GM12878 (cell line): ENCODE measurements at regions not wholly inside any gene's neighbourhood (a gene's known extent, or its start where the extent isn't known, plus 50 kb on each side); places are given as distances from the start of the nearest gene placed in this dataset.

Source experiments
- ATAC-seq: fragments of 200-7000 bp; cut with Tn5 transposase; 3 replicates; pipeline ENCODE4 v1.9.1; 2020; ENCODE audit warnings: mild to moderate bottlenecking, moderate library complexity
- BruUV-seq: library from RNA; stranded (reverse); fragments of 400-500 nt; replicated peaks from 2 replicates; lab custom pipeline; 2021; lab: Mats Ljungman, UMichigan
- CTCF ChIA-PET: fragments of 300-600 bp; sonication (Branson Sonifier 250); formaldehyde crosslinking; extraction: SDS; loops from one replicate; lab custom pipeline; 2021; ENCODE audit warnings: inconsistent platforms; lab: Yijun Ruan, JAX
- POLR2A ChIA-PET: fragments of 350-600 bp; formaldehyde crosslinking; extraction: SDS; loops from one replicate; lab custom pipeline; 2021; ENCODE audit warnings: inconsistent platforms; lab: Charles Lee
- RAD21 ChIA-PET: fragments of 300-600 bp; sonication (Branson Sonifier 250); formaldehyde crosslinking; loops from one replicate; lab custom pipeline; 2023; ENCODE audit warnings: antibody characterized with exemption; ENCODE audit not compliant: unreplicated experiment; lab: Charles Lee
- SMC1A ChIA-PET: fragments of 300-600 bp; sonication (Branson Sonifier 250); formaldehyde crosslinking; loops from one replicate; lab custom pipeline; 2023; ENCODE audit not compliant: unreplicated experiment, uncharacterized antibody; lab: Charles Lee
- DNase-seq: peaks from one replicate; pipeline ENCODE4 v3.0.0-alpha.2; 2011; ENCODE audit warnings: low read depth, low spot score
- FAIRE-seq: peaks from 3 replicates; lab custom pipeline; 2011; peaks lifted over from hg19 to GRCh38; lab: Jason Lieb, UNC
- H2AFZ ChIP-seq: 2 replicates; pipeline ENCODE4 v1.6.0; 2011; ENCODE audit warnings: low read depth, low read length, control low read depth; ENCODE audit not compliant: control insufficient read depth
- H3K27ac ChIP-seq: 2 replicates; pipeline ENCODE4 v1.5.1; 2011; ENCODE audit warnings: control low read depth; ENCODE audit not compliant: control insufficient read depth, insufficient read depth
- H3K27me3 ChIP-seq, 2 experiments: replicated peaks in 1 of 2; 2 replicates each; pipeline versions ENCODE4 v1.6.0 to v1.6.1; 2011; ENCODE audit warnings: low read length in 1 of 2; ENCODE audit not compliant: control insufficient read depth in 2 of 2, insufficient read depth in 2 of 2
- H3K36me3 ChIP-seq, 2 experiments: 2 replicates each; pipeline ENCODE4 v1.5.1; 2011; ENCODE audit warnings: low read length in 1 of 2; ENCODE audit not compliant: control insufficient read depth in 2 of 2, insufficient read depth in 2 of 2
- H3K4me1 ChIP-seq: 2 replicates; pipeline ENCODE4 v1.6.1; 2011; ENCODE audit warnings: mild to moderate bottlenecking, low read length, moderate library complexity, mixed read lengths; ENCODE audit not compliant: control insufficient read depth, insufficient read depth
- H3K4me2 ChIP-seq: 2 replicates; pipeline ENCODE4 v1.6.0; 2011; ENCODE audit warnings: control low read depth; ENCODE audit not compliant: control insufficient read depth, insufficient read depth
- H3K4me3 ChIP-seq: fragments of 200-600 bp; sonication (generic); 2 replicates; pipeline ENCODE4 v1.5.1; 2016
- H3K79me2 ChIP-seq: 2 replicates; pipeline ENCODE4 v1.6.0; 2011; ENCODE audit warnings: low read length; ENCODE audit not compliant: control insufficient read depth, insufficient read depth
- H3K9ac ChIP-seq: 2 replicates; pipeline ENCODE4 v1.8.0; 2011; ENCODE audit warnings: low read length, control low read depth, mixed read lengths; ENCODE audit not compliant: control insufficient read depth, insufficient read depth
- H3K9me3 ChIP-seq: replicated peaks from 3 replicates; pipeline ENCODE4 v1.5.1; 2011; ENCODE audit warnings: mild to moderate bottlenecking, low read length; ENCODE audit not compliant: control insufficient read depth, insufficient read depth
- H4K20me1 ChIP-seq: 2 replicates; pipeline ENCODE4 v1.6.0; 2011; ENCODE audit not compliant: control insufficient read depth, insufficient read depth
- EED ChIP-seq: sonication (generic); IDR thresholded peaks from 2 replicates; pipeline ENCODE4 v1.6.1; 2016; ENCODE audit warnings: antibody characterized with exemption, low read depth
- EP300 ChIP-seq, 2 experiments: fragments of 150-350 bp in 1 of 2; IDR thresholded peaks; 2 replicates each; pipeline ENCODE4 v1.6.1; 2011 to 2012; ENCODE audit warnings: low read depth in 2 of 2, low read length in 2 of 2, borderline replicate concordance in 1 of 2, improper control_type of control experiment in 1 of 2, inconsistent platforms in 1 of 2; ENCODE audit not compliant: control insufficient read depth in 1 of 2
- EZH2 ChIP-seq: IDR thresholded peaks from 2 replicates; pipeline ENCODE4 v1.6.1; 2012; ENCODE audit warnings: low read depth, mild to moderate bottlenecking, control low read depth, inconsistent platforms, low read length, borderline replicate concordance; ENCODE audit not compliant: control insufficient read depth
- FOXK2 ChIP-seq: fragments of 450-650 bp; IDR thresholded peaks from 2 replicates; pipeline ENCODE4 v1.6.1; 2017; ENCODE audit warnings: mild to moderate bottlenecking, moderate library complexity
- IRF5 ChIP-seq: fragments of 450-650 bp; IDR thresholded peaks from 2 replicates; pipeline ENCODE4 v1.6.1; 2017; ENCODE audit warnings: borderline replicate concordance
- LARP7 ChIP-seq: fragments of 450-650 bp; IDR thresholded peaks from 2 replicates; pipeline ENCODE4 v1.6.1; 2017; ENCODE audit warnings: mild to moderate bottlenecking
- PBX3 ChIP-seq: IDR thresholded peaks from 2 replicates; pipeline ENCODE4 v1.6.1; 2011; ENCODE audit warnings: mild to moderate bottlenecking, low read depth, low read length, moderate library complexity; ENCODE audit not compliant: insufficient replicate concordance
- RBBP5 ChIP-seq: fragments of 200-600 bp; sonication (generic); conservative IDR thresholded peaks from 2 replicates; pipeline ENCODE4 v1.6.1; 2016
- ZNF207 ChIP-seq: fragments of 450-650 bp; IDR thresholded peaks from 2 replicates; pipeline ENCODE4 v1.6.1; 2014; ENCODE audit warnings: antibody characterized with exemption, mild to moderate bottlenecking, borderline replicate concordance
- ZNF217 ChIP-seq: fragments of 450-650 bp; IDR thresholded peaks from 2 replicates; pipeline ENCODE4 v1.6.1; 2017; ENCODE audit warnings: antibody characterized with exemption, mild to moderate bottlenecking
- WGBS: methylation state at CpG from one replicate; pipeline ENCODE4 v1.1.6; 2016; ENCODE audit warnings: low lambda C conversion rate; ENCODE audit not compliant: insufficient replicate concordance, insufficient coverage; ENCODE audit errors: missing lambda C conversion rate; 5-methylcytosine and 5-hydroxymethylcytosine counted together
- in situ Hi-C: fragments of 300-500 bp; cut with MboI; formaldehyde crosslinking; loops from 9 replicates; pipeline ENCODE4 v1.14.3; 2018; ENCODE audit warnings: mixed read lengths
- intact Hi-C: fragments of 100-400 bp; cut with micrococcal nuclease; formaldehyde crosslinking; loops from one replicate; pipeline ENCODE4 v1.14.2; 2022; ENCODE audit not compliant: unreplicated experiment

- Histone ChIP-seq H3K36me3 (no peaks in the 10 kb centered on the region), H3K27me3 (no peaks in the 10 kb centered on the region), H3K4me2 (no peak overlapping the region), H4K20me1 (no peaks in the 10 kb centered on the region), H2AFZ (no peak overlapping the region), H3K79me2 (no peaks in the 10 kb centered on the region), H3K9ac (no peak overlapping the region), H3K4me1 (no peaks in the 10 kb centered on the region), H3K9me3 (no peaks in the 10 kb centered on the region), H3K4me3 (no peak overlapping the region), H3K27ac (no peak overlapping the region)
- in situ Hi-C loops (no loop called here), intact Hi-C loops (no loop called here)
- ChIA-PET CTCF (interaction anchor here (0.5 kb wide), 1 partner anchor 44 kb away, joined by 3 read pairs; no protein-coding TSS in a partner anchor), POLR2A (no interaction called here), RAD21 (no interaction called here), SMC1A (interaction anchor here (0.5 kb wide), 1 partner anchor 546 kb away, joined by 3 read pairs; no protein-coding TSS in a partner anchor)
- 9% methylated on average over 6 of the region's 6 CpGs for WGBS
- no peak for ATAC-seq
- DNase-seq = no peak
- no TSS peak for BruUV-seq
- TF ChIP-seq EZH2 (no peak), ZNF217 (no peak), IRF5 (no peak)
- FAIRE-seq = no peak
Measured at GRCh38 chr17:71376933-71377332, 743.9 kb upstream of the SOX9 start.

GRCh38 chr17:71378036-71378435 lies 742.8 kb upstream of the SOX9 start:
- FAIRE-seq (no peak), ATAC-seq (no peak), DNase-seq (no peak)
- H3K9ac ChIP-seq = no peak overlapping the region
- H3K27me3 ChIP-seq = no peaks in the 10 kb centered on the region
- TF ChIP-seq RBBP5 = no peak
- TF ChIP-seq ZNF207 = no peak
- TF ChIP-seq EP300 (IDR thresholded peaks at IDR 0.05; ENCODE audit: borderline replicate concordance in 1 of 2, control insufficient read depth in 1 of 2, low read depth in 2 of 2, low read length in 2 of 2) = no peak
- no peak for TF ChIP-seq PBX3
- no peak for TF ChIP-seq EED
- TF ChIP-seq LARP7 = no peak
- no peak for TF ChIP-seq FOXK2
- no peak overlapping the region for H3K4me2 ChIP-seq
- BruUV-seq = no TSS peak
- RAD21 ChIA-PET = no interaction called here
- SMC1A ChIA-PET = interaction anchor here (0.6 kb wide), 1 partner anchor 584 kb away, joined by 3 read pairs; no protein-coding TSS in a partner anchor
- intact Hi-C loops = no loop called here
- H3K4me1 ChIP-seq = no peaks in the 10 kb centered on the region
- no peaks in the 10 kb centered on the region for H3K36me3 ChIP-seq
- H4K20me1 ChIP-seq = no peaks in the 10 kb centered on the region
- 16% methylated on average over 9 of the region's 9 CpGs for WGBS
- no peak overlapping the region for H2AFZ ChIP-seq
- H3K9me3 ChIP-seq = no peaks in the 10 kb centered on the region
- in situ Hi-C loops = no loop called here
- CTCF ChIA-PET = no interaction called here
- POLR2A ChIA-PET = no interaction called here
- no peaks in the 10 kb centered on the region for H3K79me2 ChIP-seq
- no peak overlapping the region for H3K4me3 ChIP-seq
- no peak overlapping the region for H3K27ac ChIP-seq
